MG63 (cell line): ENCODE measurements at regions not wholly inside any gene's neighbourhood (a gene's known extent, or its start where the extent isn't known, plus 50 kb on each side); places are given as distances from the start of the nearest gene placed in this dataset.

Source experiments
- DNase-seq: peaks from one replicate; pipeline ENCODE4 v3.0.0-alpha.2; 2020
- H3K27me3 ChIP-seq: fragments of 250-450 bp; sonication (Bioruptor Pico); 2 replicates; pipeline ENCODE4 v1.5.1; 2020; ENCODE audit warnings: mild to moderate bottlenecking, moderate library complexity
- H3K36me3 ChIP-seq: fragments of 250-450 bp; sonication (Bioruptor Pico); 2 replicates; pipeline ENCODE4 v1.5.1; 2020; ENCODE audit warnings: mild to moderate bottlenecking, moderate library complexity
- H3K4me3 ChIP-seq: fragments of 250-450 bp; sonication (Bioruptor Pico); 2 replicates; pipeline ENCODE4 v1.5.1; 2020; ENCODE audit warnings: mild to moderate bottlenecking, moderate library complexity
- H3K9me3 ChIP-seq: fragments of 250-450 bp; sonication (Bioruptor Pico); 2 replicates; pipeline ENCODE4 v1.5.1; 2020; ENCODE audit warnings: mild to moderate bottlenecking, moderate library complexity

DNA sequence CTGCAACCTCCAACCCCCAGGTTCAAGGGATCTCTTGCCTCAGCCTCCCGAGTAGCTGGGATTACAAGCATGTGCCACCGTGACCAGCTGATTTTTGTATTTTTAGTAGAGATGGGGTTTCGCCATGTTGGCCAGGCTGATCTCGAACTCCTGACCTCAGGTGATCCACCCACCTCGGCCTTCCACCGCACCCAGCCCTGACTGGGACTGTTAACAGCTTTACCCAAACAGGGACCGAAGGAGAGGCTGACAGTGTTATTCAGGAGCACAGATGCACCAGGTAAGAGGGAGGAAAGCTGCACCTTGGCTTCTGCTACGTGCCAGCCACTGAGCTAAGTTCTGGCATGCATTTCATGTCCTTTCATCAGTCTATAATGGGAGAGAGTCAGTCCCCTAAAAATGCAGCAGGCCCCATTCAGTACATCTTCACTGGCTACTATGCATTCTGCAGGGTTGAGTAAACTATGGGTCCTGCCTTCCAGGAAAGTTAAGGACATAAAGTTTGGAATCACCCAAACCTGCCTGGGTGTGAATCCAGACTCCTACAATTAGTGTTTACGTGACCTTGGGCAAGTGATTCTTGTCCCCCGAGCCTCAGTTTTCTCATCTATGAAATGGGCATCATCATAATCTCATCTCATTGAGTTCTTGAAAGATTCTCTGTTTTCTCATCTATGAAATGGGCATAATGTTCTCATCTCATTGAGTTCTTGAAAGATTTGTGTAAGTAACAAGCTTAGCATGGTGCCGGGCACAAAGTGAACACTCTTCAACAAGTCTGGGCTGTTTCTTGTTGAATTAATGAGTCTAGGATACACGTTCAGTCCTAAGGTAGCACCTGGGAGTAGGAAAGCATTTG, 82.2 kb downstream of the CPN2 start:
- no peak for DNase-seq
- no peaks in the 10 kb centered on the region for H3K36me3 ChIP-seq
- H3K4me3 ChIP-seq = no peak overlapping the region
- no peaks in the 10 kb centered on the region for H3K9me3 ChIP-seq
- no peaks in the 10 kb centered on the region for H3K27me3 ChIP-seq

DNA sequence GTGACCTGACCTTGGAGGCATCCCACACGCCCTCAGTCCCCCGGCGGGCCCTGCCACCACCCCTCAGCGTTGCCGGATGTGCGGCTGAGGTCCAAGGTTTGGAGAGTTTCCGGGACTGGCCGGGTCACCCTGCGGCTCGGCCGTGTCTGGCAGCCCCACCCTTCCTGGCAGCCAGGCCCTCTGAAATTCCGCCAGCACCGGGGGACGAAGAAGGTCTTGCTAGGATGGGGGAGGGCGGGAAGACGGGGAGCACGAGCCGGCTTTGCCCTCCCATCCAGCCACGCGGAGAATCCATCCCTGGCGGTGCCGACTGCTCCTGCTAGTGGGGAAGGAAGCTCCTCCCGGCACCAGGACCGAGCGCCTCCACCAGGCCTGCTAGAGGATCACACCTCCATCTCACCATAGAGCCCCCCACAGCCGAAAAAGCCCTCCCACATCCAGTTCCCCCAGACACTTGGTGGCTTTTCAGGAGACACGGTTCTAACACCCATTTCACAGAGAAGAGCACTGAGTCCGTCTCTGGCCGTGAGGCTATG, 81.5 kb downstream of the CPN2 start:
- no peak for DNase-seq
- no peaks in the 10 kb centered on the region for H3K9me3 ChIP-seq
- no peaks in the 10 kb centered on the region for H3K27me3 ChIP-seq
- H3K4me3 ChIP-seq = no peak overlapping the region
- no peaks in the 10 kb centered on the region for H3K36me3 ChIP-seq

DNA sequence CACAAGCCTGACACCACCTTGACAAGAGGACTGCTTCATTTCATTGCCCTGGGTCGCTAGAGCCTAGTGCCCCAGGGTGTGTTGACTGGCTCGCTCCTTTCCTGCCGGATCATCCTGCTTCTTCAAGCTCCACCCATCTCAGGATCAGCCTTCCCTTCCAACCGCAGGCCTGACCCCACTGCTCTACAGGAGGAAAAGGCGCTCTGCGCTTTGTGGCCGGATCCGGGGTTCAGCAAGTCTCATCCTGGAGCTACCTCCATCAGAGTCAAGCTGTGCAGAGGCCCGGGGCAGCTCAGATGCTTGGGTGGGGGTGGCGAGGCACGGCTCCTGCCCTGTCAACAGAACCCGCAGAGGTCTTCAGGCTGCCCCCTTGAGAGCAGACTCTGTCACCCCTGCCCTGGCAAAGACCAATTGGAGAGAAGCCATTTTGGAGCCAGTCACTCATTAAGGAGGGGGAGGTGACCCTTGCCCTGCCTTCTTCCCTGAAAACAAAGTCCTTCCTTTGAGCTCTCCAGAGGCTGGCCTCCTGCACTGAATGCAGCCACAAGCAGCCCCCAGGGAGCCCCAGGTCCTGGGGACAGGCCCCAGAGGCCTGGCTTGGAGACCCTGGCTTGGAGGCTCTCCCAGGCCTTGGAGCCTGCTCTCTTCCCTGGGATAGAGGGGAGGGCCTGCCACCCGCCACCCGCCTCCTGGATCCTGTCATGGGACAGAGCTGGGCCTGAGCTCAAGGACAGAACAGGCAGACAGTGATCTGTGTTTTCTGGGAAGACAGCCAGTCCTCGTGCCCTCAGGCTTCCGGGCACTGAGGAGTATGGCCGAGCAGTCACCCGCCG, 80.3 kb downstream of the CPN2 start:
- peak; percentile 80 for DNase-seq
- Histone ChIP-seq H3K36me3 (no peaks in the 10 kb centered on the region), H3K9me3 (no peaks in the 10 kb centered on the region), H3K4me3 (no peak overlapping the region), H3K27me3 (no peaks in the 10 kb centered on the region)

DNA sequence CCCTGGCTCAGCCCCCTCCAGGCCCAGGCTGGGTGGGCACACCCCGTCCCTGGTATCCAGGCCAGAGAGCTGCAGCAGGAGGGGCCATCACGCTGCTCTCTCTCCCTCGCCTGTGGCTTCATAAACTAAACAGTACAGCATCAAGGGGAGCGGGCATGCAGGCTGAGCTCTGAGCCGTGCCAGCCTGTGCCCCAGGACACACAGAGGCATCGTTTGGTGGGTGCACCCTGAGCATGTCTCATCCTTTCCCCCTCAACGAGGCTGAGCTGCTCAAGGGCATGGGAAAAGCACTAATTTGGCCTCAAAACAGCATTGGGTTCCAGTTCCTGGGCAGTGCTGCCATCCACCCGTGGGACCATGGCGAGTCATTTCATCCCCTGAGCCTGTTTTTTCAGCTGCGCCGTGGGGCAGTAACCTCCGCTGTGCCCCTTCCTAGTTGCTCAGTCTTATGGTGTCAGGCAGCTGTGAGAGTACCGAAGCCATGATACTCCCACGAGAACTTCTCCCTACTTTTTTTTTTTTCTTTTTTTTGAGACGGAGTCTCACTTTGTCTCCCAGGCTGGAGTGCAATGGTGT, 79.6 kb downstream of the CPN2 start:
- Histone ChIP-seq H3K36me3 (no peaks in the 10 kb centered on the region), H3K9me3 (no peaks in the 10 kb centered on the region), H3K4me3 (no peak overlapping the region), H3K27me3 (no peaks in the 10 kb centered on the region)
- no peak for DNase-seq

DNA sequence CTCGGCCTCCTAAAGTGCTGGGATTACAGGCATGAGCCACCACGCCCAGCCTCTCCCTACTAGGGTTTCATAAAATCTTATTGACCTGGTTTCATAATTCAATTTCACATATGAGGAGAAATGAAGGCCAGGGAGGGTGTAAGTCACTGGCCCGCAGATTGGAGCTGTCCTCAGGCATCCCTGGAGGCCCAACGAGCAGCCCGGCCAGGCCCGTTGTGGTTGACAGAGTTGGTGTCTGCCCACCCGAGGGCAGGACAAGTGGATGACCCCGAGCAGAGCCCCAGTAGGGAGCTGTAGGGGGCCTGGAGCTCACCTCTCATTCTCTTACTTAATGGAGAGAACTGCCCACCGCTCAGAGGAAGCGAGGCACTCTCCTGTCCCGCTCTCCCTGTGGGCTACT, 78.9 kb downstream of the CPN2 start:
- Histone ChIP-seq H3K36me3 (no peaks in the 10 kb centered on the region), H3K27me3 (no peaks in the 10 kb centered on the region), H3K9me3 (no peaks in the 10 kb centered on the region), H3K4me3 (no peak overlapping the region)
- no peak for DNase-seq

DNA sequence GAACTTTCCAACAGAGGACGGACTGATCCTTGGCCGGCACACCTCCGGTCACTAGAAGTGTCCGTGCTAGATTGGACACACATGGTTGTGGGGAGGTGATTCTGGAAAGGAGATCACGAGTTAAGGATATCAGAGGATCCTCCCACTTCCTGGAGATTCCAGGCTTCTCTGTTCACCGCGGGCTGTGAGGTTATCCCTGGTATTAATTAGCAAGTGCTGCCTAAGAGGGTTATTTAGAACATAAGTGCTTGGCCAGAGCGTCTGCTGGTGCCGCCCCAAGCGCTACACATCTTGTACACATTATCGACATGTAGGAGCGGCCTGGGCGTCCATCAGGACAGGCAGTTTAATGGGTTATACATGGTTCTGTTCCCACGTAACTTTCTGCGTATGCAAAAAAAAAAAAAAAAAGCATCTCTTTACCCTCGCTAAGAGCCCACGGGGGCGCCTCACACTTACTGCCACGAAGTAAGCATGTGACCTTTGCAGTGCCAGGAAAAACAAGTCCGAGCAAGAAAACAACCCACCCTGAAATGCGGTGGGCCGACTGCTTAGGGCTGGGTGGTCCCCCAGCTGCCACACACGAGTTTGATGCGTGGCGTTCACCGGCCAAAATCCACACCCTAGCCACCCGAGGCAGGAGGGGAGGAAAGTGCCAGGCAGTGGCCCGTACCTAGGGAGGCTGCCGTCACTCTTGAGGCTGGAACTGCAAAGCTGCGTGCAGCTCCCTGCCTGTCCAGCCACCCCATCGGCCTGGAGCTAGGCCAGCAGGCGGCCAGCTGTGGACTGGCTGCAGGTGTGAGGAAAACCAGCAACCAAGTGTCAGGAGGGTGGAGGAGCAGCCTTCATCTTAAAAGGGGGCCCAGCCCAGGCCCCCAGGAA, 78.0 kb downstream of the CPN2 start:
- no peak for DNase-seq
- no peaks in the 10 kb centered on the region for H3K36me3 ChIP-seq
- H3K27me3 ChIP-seq = no peaks in the 10 kb centered on the region
- no peak overlapping the region for H3K4me3 ChIP-seq
- no peaks in the 10 kb centered on the region for H3K9me3 ChIP-seq

DNA sequence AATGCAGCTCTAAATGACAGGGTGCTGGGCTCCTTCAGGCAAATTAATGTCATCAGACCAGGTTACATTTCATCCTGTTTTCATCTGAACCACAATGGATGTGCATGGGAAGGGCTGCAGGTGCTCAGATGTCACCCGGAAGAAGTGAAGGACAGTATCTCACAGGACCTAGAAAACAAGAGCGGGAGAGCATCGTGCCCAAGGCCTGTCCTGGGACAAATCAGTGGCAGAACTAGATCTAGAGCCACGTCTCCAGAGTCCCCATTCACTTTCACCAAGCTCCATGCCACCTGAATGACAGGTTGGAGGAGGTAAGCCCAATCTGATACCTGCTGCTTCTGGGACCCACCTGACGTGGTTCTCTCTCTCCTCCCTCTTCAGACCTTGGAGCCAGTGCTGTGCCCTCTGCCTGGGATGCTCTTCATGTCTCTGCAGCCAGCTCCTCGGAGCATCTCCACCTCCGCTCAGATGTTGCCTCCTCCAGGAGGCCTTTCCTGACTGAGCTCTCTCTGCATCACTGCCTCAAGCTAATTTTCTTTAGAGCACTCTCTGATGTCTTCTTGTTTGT, 77.3 kb downstream of the CPN2 start:
- no peak for DNase-seq
- Histone ChIP-seq H3K36me3 (no peaks in the 10 kb centered on the region), H3K4me3 (no peak overlapping the region), H3K9me3 (no peaks in the 10 kb centered on the region), H3K27me3 (no peaks in the 10 kb centered on the region)

DNA sequence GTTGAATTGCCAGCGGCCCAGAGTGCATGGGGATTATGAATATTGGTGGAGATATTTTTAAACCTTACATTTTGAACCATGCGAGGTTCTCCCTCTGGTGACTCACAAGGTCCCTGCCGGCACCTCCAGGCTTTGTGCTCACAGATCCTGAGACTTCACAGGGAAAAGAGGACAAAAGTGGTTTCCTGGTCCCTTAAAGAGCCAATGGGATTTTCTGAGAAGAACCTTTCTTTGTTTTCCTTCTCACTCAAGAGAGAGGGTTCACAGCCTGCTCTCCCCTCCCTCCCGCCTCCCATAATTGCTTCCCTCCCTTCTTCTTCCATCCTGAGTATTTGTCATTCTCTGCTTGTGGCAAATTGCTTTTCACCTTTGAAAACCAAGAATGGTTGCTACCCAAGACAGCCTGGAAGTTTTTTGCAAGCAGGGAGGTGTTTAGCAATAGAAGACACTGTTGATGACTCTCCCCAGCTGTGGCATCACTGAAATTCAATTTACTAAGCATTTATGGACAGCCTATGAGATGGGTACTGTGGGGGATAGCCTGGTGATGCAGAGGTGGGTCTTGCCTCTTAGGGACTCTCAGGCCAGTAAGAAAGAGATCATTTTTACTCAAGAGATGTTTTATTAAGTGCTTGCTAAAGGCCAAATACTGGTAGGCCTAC, 76.6 kb downstream of the CPN2 start:
- Histone ChIP-seq H3K36me3 (no peaks in the 10 kb centered on the region), H3K27me3 (no peaks in the 10 kb centered on the region), H3K4me3 (no peak overlapping the region), H3K9me3 (no peaks in the 10 kb centered on the region)
- no peak for DNase-seq

DNA sequence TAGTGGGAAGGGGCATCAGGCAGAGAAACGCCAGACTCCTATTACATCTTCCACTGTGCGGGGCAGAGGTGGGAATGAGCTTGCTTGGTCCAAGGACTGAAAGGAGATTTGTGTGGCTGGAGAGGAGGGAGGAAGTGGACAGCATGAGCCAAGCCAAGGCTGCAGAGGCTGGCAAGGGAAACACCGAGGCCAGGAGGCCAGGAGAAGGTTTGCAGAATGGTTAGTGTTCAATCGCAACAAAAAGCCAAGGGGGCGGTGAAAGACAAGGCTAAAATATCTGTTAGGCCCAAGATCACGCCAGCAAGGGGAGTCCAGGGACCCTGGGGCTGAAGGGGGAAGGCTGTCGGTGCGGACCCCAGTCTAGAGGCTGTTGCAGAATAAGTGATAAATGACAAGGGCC, 75.8 kb downstream of the CPN2 start:
- no peak overlapping the region for H3K4me3 ChIP-seq
- H3K27me3 ChIP-seq = no peaks in the 10 kb centered on the region
- DNase-seq = peak; percentile 77
- no peaks in the 10 kb centered on the region for H3K36me3 ChIP-seq
- H3K9me3 ChIP-seq = no peaks in the 10 kb centered on the region

DNA sequence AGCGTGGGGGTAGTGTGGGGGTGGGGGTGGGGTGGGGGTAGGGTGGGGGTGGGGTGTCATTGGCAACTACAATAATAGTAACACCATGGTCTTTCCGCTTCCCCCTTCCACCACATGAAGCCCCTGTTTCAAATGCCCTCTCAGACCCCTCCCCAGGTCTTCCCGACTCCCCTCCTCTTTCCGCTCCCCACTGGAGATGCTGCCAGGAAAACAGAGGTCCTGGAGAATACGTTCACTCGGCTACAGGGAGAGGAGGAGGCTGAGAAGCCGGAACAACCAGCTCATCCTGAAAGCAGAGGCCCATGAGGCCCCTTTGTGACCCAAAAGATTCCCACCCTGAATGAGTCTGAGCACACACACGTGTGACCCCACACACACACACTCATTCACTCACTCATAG, 75.4 kb downstream of the CPN2 start:
- no peaks in the 10 kb centered on the region for H3K9me3 ChIP-seq
- H3K4me3 ChIP-seq = no peak overlapping the region
- H3K36me3 ChIP-seq = no peaks in the 10 kb centered on the region
- H3K27me3 ChIP-seq = no peaks in the 10 kb centered on the region
- peak; percentile 30 for DNase-seq

DNA sequence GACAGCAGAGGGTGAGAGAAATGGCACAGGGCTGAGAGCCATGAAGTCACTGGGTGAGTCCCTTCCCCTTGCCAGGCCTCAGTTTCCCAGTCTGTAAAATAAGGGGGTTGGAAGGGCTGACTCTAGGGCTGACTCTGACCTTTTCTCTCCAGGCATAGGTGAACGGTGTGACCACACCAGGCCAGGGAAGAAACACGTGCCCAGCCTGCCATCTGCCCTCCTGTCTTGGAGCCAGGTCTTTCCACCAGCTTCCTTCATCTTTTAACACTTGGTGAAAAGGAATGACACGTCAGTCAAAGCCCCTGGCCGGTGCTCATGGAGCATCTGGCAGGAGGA, 74.4 kb downstream of the CPN2 start:
- Histone ChIP-seq H3K4me3 (no peak overlapping the region), H3K36me3 (no peaks in the 10 kb centered on the region), H3K9me3 (no peaks in the 10 kb centered on the region), H3K27me3 (no peaks in the 10 kb centered on the region)
- no peak for DNase-seq

DNA sequence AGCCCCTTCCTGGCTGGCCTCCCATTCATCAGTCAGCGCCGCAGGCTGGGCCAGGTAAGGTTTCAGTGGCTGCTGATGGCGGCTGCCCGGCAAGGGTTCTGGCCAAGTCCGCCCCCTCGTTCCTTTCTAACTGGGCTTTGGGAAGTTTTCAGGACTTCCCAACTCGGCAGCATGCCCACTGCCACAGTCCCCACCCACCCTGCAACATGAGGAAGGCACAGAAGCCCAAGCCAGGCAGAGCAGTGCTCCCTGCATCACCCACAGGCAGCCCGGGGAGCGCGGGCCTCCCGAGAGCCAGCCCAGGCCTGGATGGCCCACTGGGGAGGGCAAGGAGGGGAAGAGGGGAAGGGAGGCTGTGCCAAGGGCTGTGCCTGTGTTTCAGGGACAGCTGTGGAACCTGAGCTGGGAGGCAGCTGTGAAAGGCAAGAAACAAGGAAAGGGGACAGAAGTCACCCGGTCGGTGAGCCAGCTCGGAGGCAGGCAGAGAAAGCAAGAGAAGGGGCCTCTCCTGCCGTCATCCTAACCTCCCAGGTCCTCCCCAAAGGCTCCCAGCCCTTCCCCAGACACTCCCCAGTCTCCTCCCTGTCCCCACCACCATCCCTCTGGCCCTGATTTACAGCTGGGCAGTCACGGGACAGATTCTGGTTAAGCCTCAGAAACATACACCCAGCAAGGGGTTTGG, 73.9 kb downstream of the CPN2 start:
- no peaks in the 10 kb centered on the region for H3K36me3 ChIP-seq
- peak; percentile 98 for DNase-seq
- H3K9me3 ChIP-seq = no peaks in the 10 kb centered on the region
- H3K4me3 ChIP-seq = no peak overlapping the region
- H3K27me3 ChIP-seq = no peaks in the 10 kb centered on the region

DNA sequence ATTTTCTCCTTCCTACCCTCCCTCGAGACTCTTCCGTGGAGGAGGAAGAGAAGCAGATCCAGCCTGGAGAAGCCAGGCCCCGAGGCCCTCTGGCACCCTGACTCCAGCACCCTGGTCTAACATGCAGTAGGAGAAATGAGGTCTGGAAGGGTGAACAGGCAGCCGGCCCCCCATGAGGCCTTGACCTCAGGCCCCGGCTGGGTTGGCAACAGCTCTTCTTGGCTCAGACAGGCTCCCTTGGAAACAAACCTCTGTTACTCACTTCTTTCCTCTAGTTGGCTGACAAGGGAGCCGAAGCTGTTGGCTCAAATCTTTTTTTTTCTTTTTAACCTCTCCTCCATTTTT, 73.4 kb downstream of the CPN2 start:
- no peaks in the 10 kb centered on the region for H3K27me3 ChIP-seq
- no peaks in the 10 kb centered on the region for H3K9me3 ChIP-seq
- DNase-seq = peak; percentile 98
- no peak overlapping the region for H3K4me3 ChIP-seq
- no peaks in the 10 kb centered on the region for H3K36me3 ChIP-seq

DNA sequence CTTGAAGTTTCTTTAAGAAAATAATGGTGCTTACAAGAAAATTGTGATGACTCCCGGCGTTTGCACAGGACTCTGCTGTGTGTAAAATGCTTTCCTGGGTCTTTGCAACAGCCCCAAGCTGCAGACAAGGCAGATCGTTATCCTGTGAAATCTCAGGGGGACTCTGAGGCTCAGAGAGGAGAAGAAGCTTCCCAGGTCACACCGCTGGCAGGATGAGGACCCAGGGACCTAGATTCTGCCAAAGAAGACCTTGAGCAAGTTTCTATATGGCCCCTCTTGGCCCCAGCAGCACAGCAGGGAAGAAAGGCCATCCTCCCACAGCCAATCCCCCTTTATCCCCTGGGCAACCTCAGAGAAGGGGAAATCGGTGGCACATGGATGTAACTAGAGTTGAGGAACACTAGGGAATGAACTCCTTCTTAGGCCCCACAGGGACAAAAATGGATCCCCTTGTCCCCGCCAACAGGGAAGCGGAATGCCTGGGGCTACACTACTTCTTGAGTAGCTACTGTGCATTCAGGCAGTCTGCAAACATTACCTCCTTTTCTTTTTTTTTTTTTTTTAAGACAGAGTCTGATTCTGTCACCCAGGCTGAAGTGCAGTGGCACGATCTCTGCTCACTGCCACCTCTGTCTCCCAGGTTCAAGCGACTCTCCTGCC, 72.8 kb downstream of the CPN2 start:
- Histone ChIP-seq H3K27me3 (no peaks in the 10 kb centered on the region), H3K9me3 (no peaks in the 10 kb centered on the region), H3K36me3 (no peaks in the 10 kb centered on the region), H3K4me3 (no peak overlapping the region)
- DNase-seq = no peak

DNA sequence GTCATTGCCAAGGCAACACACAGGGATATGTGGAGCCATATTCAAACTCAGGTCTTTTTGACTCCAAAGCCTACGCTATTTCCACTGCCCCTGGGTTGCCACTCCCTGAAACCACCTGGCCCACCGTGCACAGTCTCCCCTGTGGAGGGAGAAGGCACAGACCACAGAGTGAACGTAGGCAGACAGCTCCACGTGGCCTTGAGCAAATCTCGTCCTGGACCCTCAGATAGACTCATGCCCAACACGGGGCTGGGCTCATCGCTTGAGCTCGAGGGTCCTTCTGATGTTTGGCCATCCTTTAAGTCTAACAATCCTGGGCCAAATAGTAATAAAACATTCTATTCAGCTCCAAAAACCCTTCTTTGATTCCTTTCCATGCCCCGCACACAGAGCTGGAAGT, 72.0 kb downstream of the CPN2 start:
- Histone ChIP-seq H3K9me3 (no peaks in the 10 kb centered on the region), H3K36me3 (no peaks in the 10 kb centered on the region), H3K27me3 (no peaks in the 10 kb centered on the region), H3K4me3 (no peak overlapping the region)
- no peak for DNase-seq
